HG03095 (cell line): ENCODE measurements at regions not wholly inside any gene's neighbourhood (a gene's known extent, or its start where the extent isn't known, plus 50 kb on each side); places are given as distances from the start of the nearest gene placed in this dataset.
"Not testable (repeated sequence)": the region's sequence is repeated elsewhere in the genome, so short reads cannot be mapped to it uniquely, and the experiment has no call there.

Experiments used
- ATAC-seq: cut with Tn5 transposase; IDR thresholded peaks from one replicate; pipeline ENCODE4 v1.9.1; 2021; ENCODE audit warnings: moderate library complexity; ENCODE audit not compliant: unreplicated experiment

- no peak for ATAC-seq
Measured at GRCh38 chr6:79810185-79810705, 137.1 kb downstream of the ELOVL4 start.

- no peak for ATAC-seq
Measured at GRCh38 chr6:79808921-79809320, 138.4 kb downstream of the ELOVL4 start.

DNA sequence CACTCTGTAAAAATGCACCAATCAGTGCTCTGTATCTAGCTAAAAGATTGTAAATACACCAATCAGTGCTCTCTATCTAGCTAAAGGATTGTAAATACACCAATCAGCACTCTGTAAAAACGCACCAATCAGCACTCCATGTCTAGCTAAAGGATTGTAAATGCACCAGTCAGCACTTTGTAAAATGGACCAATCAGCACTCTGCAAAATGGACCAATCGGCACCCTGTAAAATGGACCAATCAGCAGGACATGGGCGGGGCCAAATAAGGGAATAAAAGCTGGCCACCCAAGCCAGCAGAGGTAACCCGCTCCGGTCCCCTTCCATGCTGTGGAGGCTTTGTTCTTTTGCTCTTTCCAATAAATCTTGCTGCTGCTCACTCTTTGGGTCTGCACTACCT is 140.7 kb downstream of the ELOVL4 start:
- not testable (repeated sequence) for ATAC-seq

DNA sequence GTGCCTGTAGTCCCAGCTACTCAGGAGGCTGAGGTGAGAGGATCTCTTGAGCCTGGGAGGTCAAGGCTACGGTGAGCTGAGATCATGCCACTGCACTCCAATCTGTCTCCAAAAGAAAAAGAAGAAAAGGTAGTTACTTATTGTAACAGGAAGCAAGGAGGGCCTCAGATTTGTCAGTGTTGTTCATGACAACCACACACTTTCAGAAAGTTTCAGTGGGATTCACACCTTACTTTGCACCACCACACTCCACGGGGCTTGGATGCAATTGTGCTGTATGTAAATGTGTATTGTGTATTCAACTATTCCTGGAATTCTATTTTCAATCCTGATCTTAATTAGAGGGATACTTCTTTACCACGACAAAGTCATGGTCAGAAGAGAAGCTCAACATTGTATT is 142.6 kb downstream of the ELOVL4 start:
- no peak for ATAC-seq

DNA sequence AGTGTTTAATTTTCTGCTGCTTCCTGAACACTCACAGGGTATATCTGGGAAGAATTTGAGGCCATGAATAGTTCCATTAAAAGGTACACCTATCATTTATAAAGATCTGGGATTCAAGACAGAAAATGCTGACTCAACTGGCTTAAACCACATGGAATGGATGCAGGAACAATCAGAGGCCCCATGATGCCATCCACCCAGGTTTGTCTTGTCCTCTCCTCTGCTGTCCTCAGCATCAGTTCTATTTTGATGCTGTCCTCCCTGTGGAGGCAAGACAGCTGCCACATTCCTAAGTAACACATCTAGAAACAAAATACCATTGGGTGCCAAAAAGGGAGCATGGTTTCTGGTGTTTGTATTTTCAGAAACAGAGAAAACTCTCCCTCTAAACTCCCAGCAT is 143.4 kb downstream of the ELOVL4 start:
- no peak for ATAC-seq

DNA sequence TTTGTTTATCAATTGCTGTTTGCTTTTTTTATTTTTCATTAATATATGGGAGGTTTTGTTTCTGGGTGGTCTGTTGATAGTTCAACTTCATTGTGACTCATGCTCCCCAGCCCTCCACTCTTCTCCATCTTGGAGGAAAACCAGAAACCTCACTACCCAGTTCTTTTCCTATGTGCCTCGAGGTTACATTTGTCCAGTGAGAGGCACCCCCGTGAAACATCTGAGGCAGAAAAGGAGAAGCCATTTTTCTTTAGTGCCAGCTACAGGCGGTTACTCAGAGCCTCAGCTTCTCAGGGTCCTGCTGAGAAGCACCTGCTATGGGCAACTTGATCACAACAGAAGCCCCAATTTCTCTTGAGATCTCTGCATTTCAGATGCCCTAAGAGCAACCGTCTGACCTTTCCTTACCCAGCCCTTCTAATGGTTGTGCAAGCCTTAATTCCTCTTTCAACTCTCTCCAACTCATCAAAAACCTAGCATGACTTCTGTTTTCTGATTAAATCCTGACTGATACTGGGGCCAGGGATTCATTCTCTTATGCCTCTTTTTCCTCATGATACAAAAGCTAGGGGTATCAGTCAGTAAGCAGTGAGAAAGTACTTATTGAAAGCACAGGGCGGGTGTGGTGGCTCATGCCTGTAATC is 144.6 kb downstream of the ELOVL4 start:
- ATAC-seq: no peak

DNA sequence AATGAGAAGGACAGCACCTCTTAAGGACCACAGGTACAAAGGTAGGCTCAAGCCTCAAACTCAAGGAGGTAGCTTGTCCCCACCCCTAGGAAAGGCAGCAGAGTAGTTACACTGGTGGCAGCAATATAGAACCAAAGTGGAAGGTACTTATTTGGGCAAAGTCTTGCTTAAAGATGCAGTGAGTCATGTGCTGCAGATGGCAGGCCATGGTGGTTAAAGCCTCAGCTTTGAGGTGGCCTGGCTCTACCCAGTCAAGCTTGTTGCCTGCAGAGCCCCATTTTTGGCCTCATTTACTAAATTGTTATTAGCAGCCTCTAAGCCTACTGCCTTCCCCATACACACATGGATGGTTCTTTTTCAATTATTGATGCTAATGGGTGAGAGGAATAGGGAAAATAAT is 146.0 kb downstream of the ELOVL4 start:
- no peak for ATAC-seq

DNA sequence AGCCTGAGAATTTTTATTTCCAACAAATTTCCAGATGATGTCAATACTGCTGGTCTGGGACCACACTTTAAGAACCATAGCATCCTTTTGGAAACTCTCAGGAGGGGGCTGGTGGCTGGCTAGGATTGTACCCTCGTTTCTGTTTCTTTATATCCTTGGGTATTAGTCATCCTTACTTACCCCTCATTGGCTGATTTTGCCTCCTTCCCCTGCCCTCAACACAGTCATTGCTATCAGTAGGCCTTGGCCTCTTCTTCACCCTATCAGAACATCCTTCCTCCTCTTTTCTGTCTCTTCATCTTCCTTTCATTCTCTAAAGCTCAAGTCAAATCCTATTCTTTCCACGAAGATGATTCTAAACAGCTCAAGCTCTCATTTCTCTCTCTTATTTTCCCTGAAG is 148.5 kb downstream of the ELOVL4 start:
- ATAC-seq: no peak

DNA sequence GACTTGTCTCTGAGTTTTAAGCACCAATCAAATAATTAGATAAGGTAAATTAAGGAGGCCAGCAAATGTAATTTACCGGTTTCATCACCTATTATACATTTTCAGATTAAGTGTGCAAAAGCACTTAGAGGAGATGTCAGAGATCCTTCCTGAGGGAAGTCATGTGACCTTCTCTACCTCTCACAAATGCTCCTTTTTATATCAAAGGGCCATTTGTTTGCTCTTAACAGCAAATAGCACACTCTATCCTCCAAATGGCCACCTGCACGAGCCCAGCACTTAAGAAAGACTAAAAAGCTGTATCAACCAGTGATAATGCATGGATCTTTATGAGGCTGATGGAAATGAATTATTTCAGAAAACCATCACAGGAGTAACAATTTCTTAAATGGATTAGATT is 149.4 kb downstream of the ELOVL4 start:
- ATAC-seq: no peak

DNA sequence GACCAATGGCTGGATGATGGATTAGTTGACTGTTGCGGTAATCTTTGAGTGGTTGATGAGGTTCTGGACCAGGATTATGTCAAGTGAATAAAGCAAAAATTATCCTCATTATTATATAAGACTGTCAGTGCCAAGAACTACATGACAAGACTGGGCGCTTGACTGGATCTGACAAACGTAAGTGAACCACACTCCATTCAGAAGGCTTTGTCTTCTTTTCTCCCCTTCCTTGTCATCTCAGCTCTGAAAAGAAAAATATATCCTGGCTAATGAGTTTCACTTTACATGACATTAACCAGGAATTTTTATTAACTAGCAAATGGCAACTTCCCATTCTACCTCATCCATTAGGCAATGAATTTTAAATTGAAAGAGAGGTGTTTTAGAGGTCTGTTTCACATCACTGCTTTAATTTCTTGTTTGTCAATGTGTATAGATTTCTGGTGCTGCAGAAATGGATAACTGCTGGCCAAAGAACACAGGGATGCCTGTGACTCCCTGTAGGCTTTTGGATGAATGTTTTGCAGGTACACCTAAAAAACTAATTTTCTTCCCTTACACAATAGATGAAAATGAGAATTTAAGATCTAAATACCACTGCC is 150.1 kb downstream of the ELOVL4 start:
- ATAC-seq: no peak

GRCh38 chr6:79796197-79796596 is 151.2 kb downstream of the ELOVL4 start:
- ATAC-seq: no peak

DNA sequence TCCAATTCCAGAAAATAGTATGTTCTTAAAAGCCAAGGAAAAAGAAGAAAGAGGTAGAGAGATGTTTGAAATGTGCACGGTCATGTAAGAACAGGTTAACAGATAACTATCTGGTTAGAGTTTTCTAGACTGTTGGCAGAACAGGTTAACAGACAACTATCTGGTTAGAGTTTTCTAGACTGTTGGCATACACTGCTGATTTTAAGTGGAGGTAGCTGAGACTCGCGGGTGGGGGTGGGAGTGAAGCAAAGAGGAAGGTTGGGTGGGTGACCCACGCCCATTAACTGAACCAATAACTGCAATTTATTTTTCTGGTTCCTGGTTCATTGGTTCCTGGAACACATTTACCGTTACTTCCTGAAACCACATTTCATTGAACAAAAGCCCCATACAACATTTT is 157.5 kb downstream of the ELOVL4 start:
- ATAC-seq: no peak

GRCh38 chr6:79788756-79789155 is 157.6 kb downstream of the SH3BGRL2 start:
- no peak for ATAC-seq

DNA sequence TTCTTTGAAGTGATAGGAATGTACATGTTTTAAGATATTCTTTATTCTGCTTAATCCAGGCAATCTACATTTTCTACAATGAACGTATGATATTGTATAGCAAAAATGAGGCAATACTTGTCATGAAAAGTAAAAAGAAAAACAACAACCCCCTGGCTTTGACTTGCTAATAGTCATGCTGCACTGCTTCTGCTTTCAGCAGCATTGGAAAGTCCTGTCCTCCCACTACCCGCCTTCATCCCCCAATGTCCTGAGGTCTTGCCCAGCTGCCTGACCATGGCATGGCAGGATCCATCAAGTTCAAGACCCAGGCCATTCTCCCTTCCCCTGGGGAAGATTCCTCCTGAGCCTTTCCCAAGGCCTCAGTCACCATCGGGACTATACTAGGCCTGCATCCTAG is 156.5 kb downstream of the SH3BGRL2 start:
- ATAC-seq: no peak

DNA sequence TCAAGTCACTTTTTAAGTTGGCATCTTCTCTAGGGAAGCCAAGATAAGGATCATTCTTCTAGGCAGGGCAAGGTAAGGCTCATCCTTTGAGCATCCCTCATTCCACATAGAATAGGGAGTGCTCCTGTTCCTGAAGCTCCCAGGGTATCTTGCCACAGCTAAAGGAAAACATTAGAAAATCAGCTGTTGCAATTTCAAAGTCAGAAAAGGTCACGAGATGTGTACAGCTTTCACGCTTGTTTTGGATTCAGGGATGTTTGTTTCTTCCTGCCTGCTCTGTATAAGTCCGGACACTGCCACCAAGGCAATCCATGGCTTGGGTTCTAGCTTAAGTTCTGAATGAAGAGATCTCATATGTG is 153.2 kb downstream of the SH3BGRL2 start:
- no peak for ATAC-seq

GRCh38 chr6:79783670-79784394 is 152.7 kb downstream of the SH3BGRL2 start:
- no peak for ATAC-seq

- no peak for ATAC-seq
Measured at GRCh38 chr6:79782792-79783580, 151.9 kb downstream of the SH3BGRL2 start.

DNA sequence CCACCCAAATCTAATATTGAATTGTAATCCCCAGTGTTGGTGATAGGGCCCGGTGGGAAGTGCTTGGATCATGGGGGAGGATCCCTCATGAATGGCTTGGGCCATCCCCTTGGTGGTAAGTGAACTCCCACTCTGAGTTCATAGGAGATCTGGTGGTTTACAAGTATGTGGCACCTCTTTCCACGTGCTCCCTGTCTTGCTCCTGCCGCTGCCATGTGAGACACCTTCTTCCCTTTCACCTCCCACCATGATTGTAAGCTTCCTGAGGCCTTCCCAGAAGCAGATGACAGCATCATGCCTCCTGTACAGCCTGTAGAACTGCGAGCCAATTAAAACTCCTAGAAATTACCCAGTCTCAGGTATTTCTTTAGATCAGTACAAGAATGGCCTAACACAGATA is 150.8 kb downstream of the SH3BGRL2 start:
- ATAC-seq: no peak

DNA sequence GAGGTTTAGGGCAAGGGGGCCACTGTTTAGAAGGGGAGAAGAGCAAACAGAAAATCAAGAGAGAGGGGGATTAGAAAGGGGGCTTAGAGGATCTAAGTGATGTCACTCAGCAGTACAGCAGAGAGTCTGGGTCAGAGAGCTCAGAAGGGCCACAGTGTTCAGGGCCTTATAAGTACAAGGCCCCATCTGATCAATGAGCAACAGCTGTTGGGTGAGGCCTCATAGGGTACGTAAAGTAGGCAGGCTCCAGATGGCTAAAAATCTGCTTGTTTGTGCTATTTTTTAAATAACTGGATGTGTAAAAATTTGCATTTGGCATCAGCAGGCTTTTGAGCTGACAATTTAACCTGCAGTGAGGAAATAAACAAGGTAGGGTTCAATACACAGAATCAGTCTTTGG is 149.8 kb downstream of the SH3BGRL2 start:
- ATAC-seq: no peak

DNA sequence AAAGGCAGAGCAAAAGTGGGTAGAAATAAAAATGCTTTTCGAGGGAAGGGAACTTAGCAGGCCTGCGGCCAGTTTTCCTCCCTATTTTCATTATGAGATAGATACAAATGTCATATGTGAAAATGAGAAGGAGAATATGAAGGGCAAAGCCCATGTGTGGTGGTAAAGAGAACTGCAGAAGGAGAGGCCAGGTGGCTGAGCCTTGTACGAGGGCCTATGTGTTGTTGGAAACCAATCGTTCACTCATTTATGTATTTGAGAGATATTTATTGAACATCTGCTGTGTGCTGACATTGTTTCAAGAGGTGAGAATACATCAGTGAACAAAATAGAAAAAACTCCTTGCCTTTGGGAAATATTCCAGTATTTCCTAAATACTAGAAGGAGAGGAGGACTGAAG is 147.7 kb downstream of the SH3BGRL2 start:
- ATAC-seq: no peak
